Osteoblast (primary cell): ENCODE measurements at regions not wholly inside any gene's neighbourhood (a gene's known extent, or its start where the extent isn't known, plus 50 kb on each side); places are given as distances from the start of the nearest gene placed in this dataset.
"Not testable (repeated sequence)": the region's sequence is repeated elsewhere in the genome, so short reads cannot be mapped to it uniquely, and the experiment has no call there.

Source experiments
- DNase-seq: peaks from one replicate; pipeline ENCODE4 v3.0.0; 2011; ENCODE audit warnings: low spot score, mixed read lengths; ENCODE audit not compliant: insufficient read length; ENCODE audit errors: missing footprints
- H2AFZ ChIP-seq: 2 replicates; pipeline ENCODE4 v1.6.0; 2011; ENCODE audit warnings: mild to moderate bottlenecking, low read length
- H3K27ac ChIP-seq: 2 replicates; pipeline ENCODE4 v1.5.1; 2011; ENCODE audit warnings: mild to moderate bottlenecking, low read depth, low read length, moderate library complexity
- H3K27me3 ChIP-seq: 2 replicates; pipeline ENCODE4 v1.6.0; 2012; ENCODE audit warnings: mild to moderate bottlenecking, control low read depth, inconsistent platforms, low read length, moderate library complexity; ENCODE audit not compliant: insufficient read depth
- H3K36me3 ChIP-seq: 2 replicates; pipeline ENCODE4 v1.5.1; 2011; ENCODE audit warnings: mild to moderate bottlenecking, low read length, control low read depth, moderate library complexity; ENCODE audit not compliant: insufficient read depth
- H3K4me1 ChIP-seq: 2 replicates; pipeline ENCODE4 v1.5.1; 2011; ENCODE audit warnings: mild to moderate bottlenecking, low read length, control low read depth, moderate library complexity; ENCODE audit not compliant: insufficient read depth
- H3K4me2 ChIP-seq: 2 replicates; pipeline ENCODE4 v1.6.0; 2011; ENCODE audit warnings: mild to moderate bottlenecking, low read length; ENCODE audit not compliant: insufficient read depth
- H3K4me3 ChIP-seq: fragments of 200-600 bp; sonication (generic); 3 replicates; pipeline ENCODE4 v1.5.1; 2012; ENCODE audit warnings: mild to moderate bottlenecking, low read length, inconsistent platforms; ENCODE audit not compliant: insufficient read depth
- H3K79me2 ChIP-seq: 2 replicates; pipeline ENCODE4 v1.6.0; 2012; ENCODE audit warnings: mild to moderate bottlenecking, low read length, control low read depth, inconsistent platforms; ENCODE audit not compliant: insufficient read depth
- H3K9me3 ChIP-seq: 2 replicates; pipeline ENCODE4 v1.5.1; 2011; ENCODE audit warnings: low read depth, low read length, control low read depth
- H4K20me1 ChIP-seq: 2 replicates; pipeline ENCODE4 v1.6.0; 2012; ENCODE audit warnings: mild to moderate bottlenecking, low read length, control low read depth; ENCODE audit not compliant: insufficient read depth
- CTCF ChIP-seq: IDR thresholded peaks from 2 replicates; pipeline ENCODE4 v1.5.1; 2011; ENCODE audit warnings: mild to moderate bottlenecking, low read depth, low read length, moderate library complexity; ENCODE audit errors: extremely low read depth

- TF ChIP-seq CTCF: no peak
- Histone ChIP-seq H3K27me3 (no peaks in the 10 kb centered on the region), H4K20me1 (no peaks in the 10 kb centered on the region)
Measured at GRCh38 chr13:67464154-67464553, 234.0 kb upstream of the PCDH9 start.

GRCh38 chr13:67462098-67462497, 232.0 kb upstream of the PCDH9 start:
- Histone ChIP-seq H3K4me1 (no peaks in the 10 kb centered on the region), H4K20me1 (no peaks in the 10 kb centered on the region), H3K79me2 (no peaks in the 10 kb centered on the region), H3K27me3 (no peaks in the 10 kb centered on the region), H3K4me3 (no peak overlapping the region), H3K9me3 (no peaks in the 10 kb centered on the region), H2AFZ (no peak overlapping the region), H3K27ac (no peak overlapping the region), H3K4me2 (no peak overlapping the region), H3K36me3 (no peaks in the 10 kb centered on the region)
- no peak for DNase-seq
- TF ChIP-seq CTCF: no peak

More at GRCh38 chr13:67464154-67464553, 234.0 kb upstream of the PCDH9 start:
- no peaks in the 10 kb centered on the region for H3K79me2 ChIP-seq
- H3K27ac ChIP-seq: no peak overlapping the region
- no peak overlapping the region for H3K4me2 ChIP-seq
- no peaks in the 10 kb centered on the region for H3K4me1 ChIP-seq
- no peak overlapping the region for H2AFZ ChIP-seq
- H3K9me3 ChIP-seq: no peaks in the 10 kb centered on the region
- H3K4me3 ChIP-seq: no peak overlapping the region
- DNase-seq: no peak
- no peaks in the 10 kb centered on the region for H3K36me3 ChIP-seq

DNA sequence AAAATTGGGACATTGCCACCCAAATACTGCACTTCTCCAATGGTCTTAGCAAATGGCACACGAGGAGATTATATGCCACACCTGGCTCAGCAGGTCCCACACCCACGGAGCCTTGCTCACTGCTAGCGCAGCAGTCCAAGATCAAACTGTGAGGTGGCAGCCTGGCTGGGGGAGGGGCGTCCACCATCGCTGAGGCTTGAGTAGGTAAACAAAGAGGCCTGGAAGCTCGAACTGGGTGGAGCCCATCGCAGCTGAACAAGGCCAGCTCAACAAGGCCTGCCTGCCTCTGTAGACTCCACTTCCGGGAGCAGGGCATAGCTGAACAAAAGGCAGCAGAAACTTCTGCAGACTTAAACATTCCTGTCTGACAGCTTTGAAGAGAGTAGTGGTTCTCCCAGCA, 222.4 kb upstream of the PCDH9 start:
- H3K79me2 ChIP-seq, H3K27ac ChIP-seq, H3K9me3 ChIP-seq, H3K4me2 ChIP-seq, H3K36me3 ChIP-seq, H3K4me1 ChIP-seq, H3K27me3 ChIP-seq, DNase-seq, H4K20me1 ChIP-seq, H3K4me3 ChIP-seq, H2AFZ ChIP-seq: not testable (repeated sequence)

DNA sequence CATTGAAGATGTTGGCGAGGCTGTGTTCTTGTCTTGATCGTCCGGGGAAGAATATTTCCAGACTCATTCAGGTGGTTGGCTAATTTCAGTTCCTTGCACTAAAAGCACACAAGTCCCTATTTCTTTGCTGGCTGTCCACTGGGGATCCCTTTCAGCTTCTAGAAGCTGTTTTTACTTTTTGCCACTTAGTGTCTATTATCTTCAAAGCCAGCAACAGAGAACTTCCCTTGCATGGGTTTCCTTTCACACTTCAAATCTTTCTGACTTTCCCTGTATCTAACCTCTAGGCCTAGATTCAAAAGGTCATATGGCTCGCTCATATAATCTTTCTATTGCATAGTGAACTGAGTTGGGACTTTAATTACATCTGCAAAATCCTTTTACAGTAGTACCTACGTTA, 215.3 kb upstream of the PCDH9 start:
- H3K27ac ChIP-seq: no peak overlapping the region
- H3K4me1 ChIP-seq: no peaks in the 10 kb centered on the region
- TF ChIP-seq CTCF: no peak
- H3K9me3 ChIP-seq: no peaks in the 10 kb centered on the region
- no peak overlapping the region for H3K4me2 ChIP-seq
- H3K4me3 ChIP-seq: no peak overlapping the region
- H4K20me1 ChIP-seq: no peaks in the 10 kb centered on the region
- no peaks in the 10 kb centered on the region for H3K27me3 ChIP-seq
- H3K79me2 ChIP-seq: no peaks in the 10 kb centered on the region
- no peaks in the 10 kb centered on the region for H3K36me3 ChIP-seq
- DNase-seq: no peak
- no peak overlapping the region for H2AFZ ChIP-seq

GRCh38 chr13:67443923-67444322, 213.8 kb upstream of the PCDH9 start:
- no peaks in the 10 kb centered on the region for H3K4me1 ChIP-seq
- H2AFZ ChIP-seq: no peak overlapping the region
- DNase-seq: no peak
- no peak overlapping the region for H3K4me2 ChIP-seq
- no peak overlapping the region for H3K4me3 ChIP-seq
- H3K27me3 ChIP-seq: no peaks in the 10 kb centered on the region
- no peaks in the 10 kb centered on the region for H3K36me3 ChIP-seq
- H3K79me2 ChIP-seq: no peaks in the 10 kb centered on the region
- no peaks in the 10 kb centered on the region for H3K9me3 ChIP-seq
- no peak for TF ChIP-seq CTCF
- no peak overlapping the region for H3K27ac ChIP-seq
- no peaks in the 10 kb centered on the region for H4K20me1 ChIP-seq
